ENCODE measurements at regions not wholly inside any gene's neighbourhood (a gene's known extent, or its start where the extent isn't known, plus 50 kb on each side); places are given as distances from the start of the nearest gene placed in this dataset.

- no peak for TF ChIP-seq EZH2phosphoT487 (IDR thresholded peaks at IDR 0.05; ENCODE audit: low read depth)
- no peak for TF ChIP-seq CTCF (IDR thresholded peaks at IDR 0.05; ENCODE audit: low read depth, low read length)
Measured at GRCh38 chr6:104599821-104600638, 259.7 kb downstream of the HACE1 start.
